ENCODE measurements at regions not wholly inside any gene's neighbourhood (a gene's known extent, or its start where the extent isn't known, plus 50 kb on each side); places are given as distances from the start of the nearest gene placed in this dataset.
"Not testable (repeated sequence)": the region's sequence is repeated elsewhere in the genome, so short reads cannot be mapped to it uniquely, and the experiment has no call there.

- ATAC-seq (replicated peaks in 1 of 2) (no peak), DNase-seq (no peak)
- Mint-ChIP-seq H3K36me3 (ENCODE audit: insufficient read depth in 2 of 2) (peaks cover 6 to 11% of the 10 kb centered on the region in 2 donors), H3K4me1 (ENCODE audit: low read depth) (no peaks in the 10 kb centered on the region), H3K9me3 (peaks cover 5 to 7% of the 10 kb centered on the region in 2 donors), H3K4me3 (no peak overlapping the region), H3K27ac (no peak overlapping the region), H3K27me3 (ENCODE audit: low read depth) (peaks cover 23% of the 10 kb centered on the region)
Measured at GRCh38 chr12:68984796-68985573, 52.0 kb upstream of the CPM start.

- ATAC-seq (replicated peaks in 1 of 2); H3K4me1 Mint-ChIP-seq (ENCODE audit: low read depth); H3K4me3 Mint-ChIP-seq; DNase-seq; H3K27ac Mint-ChIP-seq: not testable (repeated sequence)
- peaks cover 21% of the 10 kb centered on the region for H3K27me3 Mint-ChIP-seq (ENCODE audit: low read depth)
- peaks cover 7 to 14% of the 10 kb centered on the region in 2 donors for H3K9me3 Mint-ChIP-seq
- H3K36me3 Mint-ChIP-seq (ENCODE audit: insufficient read depth in 2 of 2) = peaks cover 4 to 10% of the 10 kb centered on the region in 2 donors
Measured at GRCh38 chr12:68997526-68997925, 64.6 kb upstream of the CPM start.

- H3K27ac Mint-ChIP-seq = no peak overlapping the region
- H3K9me3 Mint-ChIP-seq = peaks cover 7 to 14% of the 10 kb centered on the region in 2 donors
- H3K4me1 Mint-ChIP-seq (ENCODE audit: low read depth) = no peaks in the 10 kb centered on the region
- no peak for DNase-seq
- ATAC-seq (replicated peaks in 1 of 2) = no peak
- peaks cover 4 to 10% of the 10 kb centered on the region in 2 donors for H3K36me3 Mint-ChIP-seq (ENCODE audit: insufficient read depth in 2 of 2)
- no peak overlapping the region for H3K4me3 Mint-ChIP-seq
- H3K27me3 Mint-ChIP-seq (ENCODE audit: low read depth) = peaks cover 21% of the 10 kb centered on the region
Measured at GRCh38 chr12:68998041-68998440, 65.1 kb upstream of the CPM start.

- Mint-ChIP-seq H3K27ac (no peak overlapping the region), H3K9me3 (peaks cover 5 to 9% of the 10 kb centered on the region in 2 donors), H3K27me3 (ENCODE audit: low read depth) (peaks cover 13% of the 10 kb centered on the region), H3K4me3 (no peak overlapping the region), H3K36me3 (ENCODE audit: insufficient read depth in 2 of 2) (peaks cover 2 to 5% of the 10 kb centered on the region in 2 donors), H3K4me1 (ENCODE audit: low read depth) (no peaks in the 10 kb centered on the region)
- no peak for ATAC-seq (replicated peaks in 1 of 2)
- no peak for DNase-seq
Measured at GRCh38 chr12:69000074-69000473, 67.1 kb upstream of the CPM start.

- H3K9me3 Mint-ChIP-seq = peaks cover 5 to 9% of the 10 kb centered on the region in 2 donors
- DNase-seq (no peak), ATAC-seq (replicated peaks in 1 of 2) (no peak)
- H3K36me3 Mint-ChIP-seq (ENCODE audit: insufficient read depth in 2 of 2) = peaks cover 2 to 5% of the 10 kb centered on the region in 2 donors
- peaks cover 17% of the 10 kb centered on the region for H3K27me3 Mint-ChIP-seq (ENCODE audit: low read depth)
- no peak overlapping the region for H3K4me3 Mint-ChIP-seq
- no peak overlapping the region for H3K27ac Mint-ChIP-seq
- H3K4me1 Mint-ChIP-seq (ENCODE audit: low read depth) = no peaks in the 10 kb centered on the region
Measured at GRCh38 chr12:69000540-69001243, 67.7 kb upstream of the CPM start.

GRCh38 chr12:69001251-69001650 is 68.3 kb upstream of the CPM start:
- Mint-ChIP-seq H3K9me3 (peaks cover 5 to 9% of the 10 kb centered on the region in 2 donors), H3K36me3 (ENCODE audit: insufficient read depth in 2 of 2) (peaks cover 2 to 5% of the 10 kb centered on the region in 2 donors), H3K4me3 (no peak overlapping the region), H3K27me3 (ENCODE audit: low read depth) (peaks cover 22% of the 10 kb centered on the region), H3K4me1 (ENCODE audit: low read depth) (no peaks in the 10 kb centered on the region), H3K27ac (no peak overlapping the region)
- DNase-seq = no peak
- ATAC-seq (replicated peaks in 1 of 2) = no peak

- Mint-ChIP-seq H3K4me1 (ENCODE audit: low read depth) (peaks cover 11% of the 10 kb centered on the region), H3K9me3 (peaks cover 0 to 3% of the 10 kb centered on the region in 2 donors), H3K27me3 (ENCODE audit: low read depth) (peaks cover 25% of the 10 kb centered on the region), H3K27ac (no peak overlapping the region), H3K36me3 (ENCODE audit: insufficient read depth in 2 of 2) (peaks cover 0 to 5% of the 10 kb centered on the region in 2 donors), H3K4me3 (no peak overlapping the region)
- DNase-seq (no peak), ATAC-seq (replicated peaks in 1 of 2) (no peak)
Measured at GRCh38 chr12:69002969-69003368, 70.0 kb upstream of the CPM start.

GRCh38 chr12:69003991-69004390 is 71.0 kb upstream of the CPM start:
- Mint-ChIP-seq H3K36me3 (ENCODE audit: insufficient read depth in 2 of 2) (peaks cover 0 to 5% of the 10 kb centered on the region in 2 donors), H3K4me3 (no peak overlapping the region), H3K27ac (no peak overlapping the region), H3K27me3 (ENCODE audit: low read depth) (peaks cover 33% of the 10 kb centered on the region), H3K4me1 (ENCODE audit: low read depth) (peaks cover 14% of the 10 kb centered on the region), H3K9me3 (peaks cover 0 to 3% of the 10 kb centered on the region in 2 donors)
- no peak for DNase-seq
- ATAC-seq (replicated peaks in 1 of 2) = no peak

- Mint-ChIP-seq H3K4me3 (peak overlapping the region; percentile 35 to 55), H3K9me3 (no peaks in the 10 kb centered on the region), H3K27ac (no peak overlapping the region), H3K36me3 (ENCODE audit: insufficient read depth in 2 of 2) (peaks cover 0 to 2% of the 10 kb centered on the region in 2 donors), H3K27me3 (ENCODE audit: low read depth) (peaks cover 44% of the 10 kb centered on the region), H3K4me1 (ENCODE audit: low read depth) (peaks cover 14% of the 10 kb centered on the region)
- ATAC-seq (replicated peaks in 1 of 2) (peak; percentile 54 to 81), DNase-seq (no peak)
Measured at GRCh38 chr12:69007101-69007854, 74.3 kb upstream of the CPM start.

- Mint-ChIP-seq H3K27ac (no peak overlapping the region), H3K9me3 (no peaks in the 10 kb centered on the region), H3K36me3 (ENCODE audit: insufficient read depth in 2 of 2) (peaks cover 0 to 2% of the 10 kb centered on the region in 2 donors), H3K4me3 (peak overlapping the region; percentile 35 to 55), H3K27me3 (ENCODE audit: low read depth) (peaks cover 44% of the 10 kb centered on the region), H3K4me1 (ENCODE audit: low read depth) (peaks cover 14% of the 10 kb centered on the region)
- DNase-seq (no peak), ATAC-seq (replicated peaks in 1 of 2) (no peak)
Measured at GRCh38 chr12:69007855-69008351, 74.9 kb upstream of the CPM start.

- no peak overlapping the region for H3K4me3 Mint-ChIP-seq
- H3K9me3 Mint-ChIP-seq = peaks cover 1 to 2% of the 10 kb centered on the region in 2 donors
- H3K27ac Mint-ChIP-seq = no peak overlapping the region
- peaks cover 14% of the 10 kb centered on the region for H3K4me1 Mint-ChIP-seq (ENCODE audit: low read depth)
- H3K36me3 Mint-ChIP-seq (ENCODE audit: insufficient read depth in 2 of 2) = peaks cover 0 to 4% of the 10 kb centered on the region in 2 donors
- no peak for ATAC-seq (replicated peaks in 1 of 2)
- peaks cover 44% of the 10 kb centered on the region for H3K27me3 Mint-ChIP-seq (ENCODE audit: low read depth)
- DNase-seq = no peak
Measured at GRCh38 chr12:69008520-69008919, 75.5 kb upstream of the CPM start.

- H3K27ac Mint-ChIP-seq = no peak overlapping the region
- peaks cover 30% of the 10 kb centered on the region for H3K27me3 Mint-ChIP-seq (ENCODE audit: low read depth)
- DNase-seq = no peak
- no peak for ATAC-seq (replicated peaks in 1 of 2)
- H3K4me3 Mint-ChIP-seq = no peak overlapping the region
- no peaks in the 10 kb centered on the region for H3K4me1 Mint-ChIP-seq (ENCODE audit: low read depth)
- H3K36me3 Mint-ChIP-seq (ENCODE audit: insufficient read depth in 2 of 2) = peaks cover 0 to 4% of the 10 kb centered on the region in 2 donors
- peaks cover 1 to 2% of the 10 kb centered on the region in 2 donors for H3K9me3 Mint-ChIP-seq
Measured at GRCh38 chr12:69014047-69014446, 81.1 kb upstream of the CPM start.

GRCh38 chr12:69015017-69015416 is 82.0 kb upstream of the CPM start:
- H3K9me3 Mint-ChIP-seq = peaks cover 1 to 2% of the 10 kb centered on the region in 2 donors
- ATAC-seq (replicated peaks in 1 of 2) (no peak), DNase-seq (no peak)
- H3K27ac Mint-ChIP-seq = no peak overlapping the region
- no peaks in the 10 kb centered on the region for H3K4me1 Mint-ChIP-seq (ENCODE audit: low read depth)
- H3K27me3 Mint-ChIP-seq (ENCODE audit: low read depth) = peaks cover 25% of the 10 kb centered on the region
- no peak overlapping the region for H3K4me3 Mint-ChIP-seq
- H3K36me3 Mint-ChIP-seq (ENCODE audit: insufficient read depth in 2 of 2) = peaks cover 0 to 4% of the 10 kb centered on the region in 2 donors

Data from activated T-cell treated with anti-CD3 and anti-CD28 coated beads, Interleukin-2, amount 50 U/mL, for 72 hours (primary cell).